Thyroid gland (tissue), 4 donors: ENCODE measurements at regions not wholly inside any gene's neighbourhood (a gene's known extent, or its start where the extent isn't known, plus 50 kb on each side); places are given as distances from the start of the nearest gene placed in this dataset.

Experiments used
- DNase-seq, 2 donors: peaks; one replicate each; pipeline ENCODE4 v3.0.0-alpha.2; 2019
- H3K27ac ChIP-seq, 3 donors: fragments of 200-600 bp; sonication (generic); 1 replicate in 2 of 3; 2 replicates in 1 of 3; pipeline ENCODE4 v1.5.1; 2016 to 2019; ENCODE audit warnings: mild to moderate bottlenecking in 1 of 3, moderate library complexity in 1 of 3
- H3K27me3 ChIP-seq: fragments of 200-600 bp; sonication (generic); one replicate; pipeline ENCODE4 v1.5.1; 2019
- H3K36me3 ChIP-seq, 2 donors: fragments of 200-600 bp; sonication (generic); one replicate each; pipeline ENCODE4 v1.5.1; 2016 to 2019
- H3K4me1 ChIP-seq, 2 donors: fragments of 200-600 bp; sonication (generic); one replicate each; pipeline ENCODE4 v1.5.1; 2017 to 2019
- H3K4me3 ChIP-seq, 3 donors: fragments of 200-600 bp; sonication (generic); replicated peaks in 1 of 3; 1 replicate in 2 of 3; 2 replicates in 1 of 3; pipeline ENCODE4 v1.5.1; 2016; ENCODE audit warnings: mild to moderate bottlenecking in 1 of 3
- H3K9me3 ChIP-seq: fragments of 200-600 bp; sonication (generic); one replicate; pipeline ENCODE4 v1.5.1; 2017
- CTCF ChIP-seq, 6 experiments: fragments of 200-600 bp in 3 of 6; fragments of 450-650 bp in 3 of 6; sonication (generic) in 3 of 6; IDR thresholded peaks; one replicate each; pipeline ENCODE4 v1.5.1; 2016 to 2019; ENCODE audit warnings: antibody characterized with exemption in 6 of 6, mild to moderate bottlenecking in 2 of 6, inconsistent platforms in 1 of 6, moderate library complexity in 1 of 6
- POLR2A ChIP-seq, 2 donors: fragments of 450-650 bp; IDR thresholded peaks; one replicate each; pipeline ENCODE4 v1.6.1; 2017; ENCODE audit warnings: antibody characterized with exemption in 2 of 2, mild to moderate bottlenecking in 2 of 2, moderate library complexity in 1 of 2
- WGBS, 2 donors: methylation state at CpG; one replicate each; pipeline ENCODE4 v1.1.5; 2017; 5-methylcytosine and 5-hydroxymethylcytosine counted together
- intact Hi-C: fragments of 100-400 bp; cut with DNase I; formaldehyde crosslinking; loops from one replicate; pipeline ENCODE4 v1.15.1; 2023

- DNase-seq: no peak
- Histone ChIP-seq H3K27me3 (no peaks in the 10 kb centered on the region), H3K4me3 (no peak overlapping the region), H3K27ac (no peak overlapping the region), H3K4me1 (peaks cover 0 to 5% of the 10 kb centered on the region in 2 donors), H3K36me3 (no peaks in the 10 kb centered on the region), H3K9me3 (no peaks in the 10 kb centered on the region)
- no peak for TF ChIP-seq CTCF (IDR thresholded peaks at IDR 0.05)
- no peak for TF ChIP-seq POLR2A (IDR thresholded peaks at IDR 0.05)
- intact Hi-C loops: no loop called here
- 71 to 82% methylated on average over 3 of the region's 3 CpGs for WGBS, 2 donors
These were observed 52.6 kb upstream of the ETS2 start for GRCh38 chr21:38753114-38753513.

GRCh38 chr21:38753557-38753971, 52.2 kb upstream of the ETS2 start:
- H3K4me3 ChIP-seq: no peak overlapping the region

More at GRCh38 chr21:38753557-38753971, 52.2 kb upstream of the ETS2 start:
- H3K27me3 ChIP-seq: no peaks in the 10 kb centered on the region
- H3K4me1 ChIP-seq: peaks cover 0 to 5% of the 10 kb centered on the region in 2 donors
- intact Hi-C loops: no loop called here
- WGBS, 2 donors: 74 to 82% methylated on average over 4 of the region's 4 CpGs
- no peak for TF ChIP-seq POLR2A (IDR thresholded peaks at IDR 0.05)
- no peak for TF ChIP-seq CTCF (IDR thresholded peaks at IDR 0.05)
- H3K9me3 ChIP-seq: no peaks in the 10 kb centered on the region
- DNase-seq: no peak
- no peak overlapping the region for H3K27ac ChIP-seq
- H3K36me3 ChIP-seq: no peaks in the 10 kb centered on the region
